ENCODE measurements at regions not wholly inside any gene's neighbourhood (a gene's known extent, or its start where the extent isn't known, plus 50 kb on each side); places are given as distances from the start of the nearest gene placed in this dataset.
A peak's percentile ranks its signal among the peaks of the same experiment; 100 is the strongest.

DNA sequence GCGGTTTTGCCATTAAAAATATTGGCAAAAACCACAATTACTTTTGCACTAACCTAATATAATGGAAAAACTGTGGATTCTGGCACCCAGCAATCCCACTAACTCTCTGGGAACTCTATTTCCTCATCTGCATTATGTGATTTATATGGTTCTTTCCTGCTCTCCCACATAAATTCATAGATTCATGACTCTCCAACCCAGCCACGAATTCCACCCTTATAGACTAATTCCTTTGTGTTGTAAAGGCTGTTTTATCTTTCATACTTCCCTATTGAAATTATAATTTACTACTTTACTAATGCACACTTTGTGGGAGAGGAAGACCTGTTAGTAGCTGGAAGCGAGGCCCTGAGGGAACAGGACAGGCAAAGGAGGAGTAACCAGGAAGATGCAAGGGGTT lies 88.4 kb upstream of the GNAO1 start:
- TF ChIP-seq, protein P1, sequence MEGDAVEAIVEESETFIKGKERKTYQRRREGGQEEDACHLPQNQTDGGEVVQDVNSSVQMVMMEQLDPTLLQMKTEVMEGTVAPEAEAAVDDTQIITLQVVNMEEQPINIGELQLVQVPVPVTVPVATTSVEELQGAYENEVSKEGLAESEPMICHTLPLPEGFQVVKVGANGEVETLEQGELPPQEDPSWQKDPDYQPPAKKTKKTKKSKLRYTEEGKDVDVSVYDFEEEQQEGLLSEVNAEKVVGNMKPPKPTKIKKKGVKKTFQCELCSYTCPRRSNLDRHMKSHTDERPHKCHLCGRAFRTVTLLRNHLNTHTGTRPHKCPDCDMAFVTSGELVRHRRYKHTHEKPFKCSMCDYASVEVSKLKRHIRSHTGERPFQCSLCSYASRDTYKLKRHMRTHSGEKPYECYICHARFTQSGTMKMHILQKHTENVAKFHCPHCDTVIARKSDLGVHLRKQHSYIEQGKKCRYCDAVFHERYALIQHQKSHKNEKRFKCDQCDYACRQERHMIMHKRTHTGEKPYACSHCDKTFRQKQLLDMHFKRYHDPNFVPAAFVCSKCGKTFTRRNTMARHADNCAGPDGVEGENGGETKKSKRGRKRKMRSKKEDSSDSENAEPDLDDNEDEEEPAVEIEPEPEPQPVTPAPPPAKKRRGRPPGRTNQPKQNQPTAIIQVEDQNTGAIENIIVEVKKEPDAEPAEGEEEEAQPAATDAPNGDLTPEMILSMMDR (conservative IDR thresholded peaks at IDR 0.05 in 1 of 2, IDR thresholded peaks at IDR 0.05 in 1 of 2; ENCODE audit: low read depth in 1 of 2, low read length in 2 of 2) = no peak
- no peak for TF ChIP-seq EZH2 (IDR thresholded peaks at IDR 0.05; ENCODE audit: low read length, missing control alignments)
- Histone ChIP-seq H3K27me3 (ENCODE audit: control insufficient read depth, insufficient read depth, low read length) (no peaks in the 10 kb centered on the region), H2AFZ (ENCODE audit: low read length) (no peak overlapping the region), H3K9ac (ENCODE audit: insufficient read depth, low read length) (no peak overlapping the region), H3K9me3 (ENCODE audit: control insufficient read depth, insufficient read depth, low read depth, low read length) (no peaks in the 10 kb centered on the region), H3K27ac (ENCODE audit: insufficient read depth, low read length) (no peak overlapping the region), H3K36me3 (ENCODE audit: control insufficient read depth, insufficient read depth, low read length) (no peaks in the 10 kb centered on the region), H3K4me2 (ENCODE audit: extremely low read depth, insufficient read depth, low read length) (no peak overlapping the region), H3K4me1 (ENCODE audit: control insufficient read depth, extremely low read depth, insufficient read depth, low read length) (no peaks in the 10 kb centered on the region), H3K4me3 (replicated peaks in 1 of 4; ENCODE audit: control extremely low read depth in 1 of 4, insufficient read depth in 1 of 4, low read depth in 3 of 4, low read length in 4 of 4) (no peak overlapping the region), H4K20me1 (ENCODE audit: control insufficient read depth, extremely low read depth, insufficient read depth, low read length) (no peaks in the 10 kb centered on the region), H3K79me2 (ENCODE audit: control insufficient read depth, insufficient read depth, low read length) (no peaks in the 10 kb centered on the region)
- DNase-seq (ENCODE audit: low read depth in 2 of 2) = no peak

DNA sequence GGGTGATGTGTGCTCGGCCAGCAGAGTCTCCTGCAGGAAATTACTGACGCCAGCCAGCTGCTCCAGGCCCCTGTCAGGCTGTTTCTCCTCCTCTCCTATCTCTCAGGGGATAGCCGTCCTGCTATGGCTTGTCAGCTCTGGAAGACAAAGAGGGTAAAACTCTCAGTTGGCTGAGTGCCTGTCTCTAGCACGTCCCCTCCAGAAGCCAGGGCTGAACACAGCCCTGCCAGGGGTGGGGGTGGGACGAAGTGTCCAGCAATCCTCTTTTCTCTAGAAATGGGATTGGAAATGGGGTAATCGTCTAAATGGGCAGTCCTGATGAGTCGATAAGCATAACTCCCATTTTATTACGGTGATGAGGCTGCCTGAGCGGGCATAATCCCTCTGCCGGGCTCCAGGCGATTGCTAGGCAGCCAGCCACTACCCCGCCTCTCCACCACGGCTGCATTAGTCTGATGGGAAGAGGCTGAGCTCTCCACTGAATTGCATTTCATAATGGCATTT lies 89.1 kb upstream of the GNAO1 start:
- no peaks in the 10 kb centered on the region for H3K79me2 ChIP-seq (ENCODE audit: control insufficient read depth, insufficient read depth, low read length)
- no peak overlapping the region for H3K9ac ChIP-seq (ENCODE audit: insufficient read depth, low read length)
- no peaks in the 10 kb centered on the region for H3K27me3 ChIP-seq (ENCODE audit: control insufficient read depth, insufficient read depth, low read length)

DNA sequence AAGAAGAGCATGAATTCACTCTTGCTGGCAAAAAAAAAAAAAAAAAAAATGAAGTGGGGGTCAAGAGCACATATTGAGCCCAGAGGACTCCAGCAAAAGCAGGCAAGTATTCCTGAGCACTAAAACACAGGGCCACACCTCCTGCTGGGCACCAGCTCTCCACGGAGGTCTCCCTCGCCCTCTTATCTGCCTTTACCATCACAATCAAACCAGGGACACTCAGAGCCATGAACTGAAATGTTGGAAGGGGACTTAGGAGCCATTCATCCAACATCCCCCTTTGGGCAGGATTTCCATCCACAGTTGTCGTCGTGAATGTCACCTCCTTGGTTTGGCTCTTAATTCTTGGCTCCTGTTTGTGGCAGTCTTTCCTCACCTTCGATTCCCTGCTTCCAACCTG lies 89.8 kb upstream of the GNAO1 start:
- no peak overlapping the region for H3K9ac ChIP-seq (ENCODE audit: insufficient read depth, low read length)
- H3K9me3 ChIP-seq (ENCODE audit: control insufficient read depth, insufficient read depth, low read depth, low read length) = no peaks in the 10 kb centered on the region
- no peak overlapping the region for H3K4me2 ChIP-seq (ENCODE audit: extremely low read depth, insufficient read depth, low read length)
- H3K4me1 ChIP-seq (ENCODE audit: control insufficient read depth, extremely low read depth, insufficient read depth, low read length) = no peaks in the 10 kb centered on the region
- no peaks in the 10 kb centered on the region for H3K36me3 ChIP-seq (ENCODE audit: control insufficient read depth, insufficient read depth, low read length)
- no peaks in the 10 kb centered on the region for H3K79me2 ChIP-seq (ENCODE audit: control insufficient read depth, insufficient read depth, low read length)
- no peak overlapping the region for H3K4me3 ChIP-seq (replicated peaks in 1 of 4; ENCODE audit: control extremely low read depth in 1 of 4, insufficient read depth in 1 of 4, low read depth in 3 of 4, low read length in 4 of 4)
- no peaks in the 10 kb centered on the region for H4K20me1 ChIP-seq (ENCODE audit: control insufficient read depth, extremely low read depth, insufficient read depth, low read length)
- DNase-seq (ENCODE audit: low read depth in 2 of 2) = no peak
- TF ChIP-seq, protein P1 (conservative IDR thresholded peaks at IDR 0.05 in 1 of 2, IDR thresholded peaks at IDR 0.05 in 1 of 2; ENCODE audit: low read depth in 1 of 2, low read length in 2 of 2) = no peak
- no peak for TF ChIP-seq EZH2 (IDR thresholded peaks at IDR 0.05; ENCODE audit: low read length, missing control alignments)
- no peak overlapping the region for H3K27ac ChIP-seq (ENCODE audit: insufficient read depth, low read length)
- no peak overlapping the region for H2AFZ ChIP-seq (ENCODE audit: low read length)
- H3K27me3 ChIP-seq (ENCODE audit: control insufficient read depth, insufficient read depth, low read length) = no peaks in the 10 kb centered on the region

More for the DNA sequence above, 89.1 kb upstream of the GNAO1 start:
- H3K4me2 ChIP-seq (ENCODE audit: extremely low read depth, insufficient read depth, low read length) = no peak overlapping the region
- H3K36me3 ChIP-seq (ENCODE audit: control insufficient read depth, insufficient read depth, low read length) = no peaks in the 10 kb centered on the region
- TF ChIP-seq, protein P1 (conservative IDR thresholded peaks at IDR 0.05 in 1 of 2, IDR thresholded peaks at IDR 0.05 in 1 of 2; ENCODE audit: low read depth in 1 of 2, low read length in 2 of 2) = no peak
- TF ChIP-seq EZH2 (IDR thresholded peaks at IDR 0.05; ENCODE audit: low read length, missing control alignments) = no peak
- no peaks in the 10 kb centered on the region for H4K20me1 ChIP-seq (ENCODE audit: control insufficient read depth, extremely low read depth, insufficient read depth, low read length)
- no peaks in the 10 kb centered on the region for H3K4me1 ChIP-seq (ENCODE audit: control insufficient read depth, extremely low read depth, insufficient read depth, low read length)
- no peak overlapping the region for H2AFZ ChIP-seq (ENCODE audit: low read length)
- no peaks in the 10 kb centered on the region for H3K9me3 ChIP-seq (ENCODE audit: control insufficient read depth, insufficient read depth, low read depth, low read length)
- H3K27ac ChIP-seq (ENCODE audit: insufficient read depth, low read length) = no peak overlapping the region
- peak in 1 of 2 donors; percentile 1 for DNase-seq (ENCODE audit: low read depth in 2 of 2)
- no peak overlapping the region for H3K4me3 ChIP-seq (replicated peaks in 1 of 4; ENCODE audit: control extremely low read depth in 1 of 4, insufficient read depth in 1 of 4, low read depth in 3 of 4, low read length in 4 of 4)
